ELF-1 (cell line): ENCODE measurements at regions not wholly inside any gene's neighbourhood (a gene's known extent, or its start where the extent isn't known, plus 50 kb on each side); places are given as distances from the start of the nearest gene placed in this dataset.
"Not testable (repeated sequence)": the region's sequence is repeated elsewhere in the genome, so short reads cannot be mapped to it uniquely, and the experiment has no call there.

Experiments
- DNase-seq: peaks from one replicate; pipeline ENCODE4 v3.0.0-alpha.2; 2016; ENCODE audit warnings: low read depth, low spot score

GRCh38 chr3:191518861-191519260 is 57.9 kb downstream of the PYDC2 start:
- no peak for DNase-seq

- no peak for DNase-seq
Measured at GRCh38 chr3:191521055-191521454, 60.1 kb downstream of the PYDC2 start.

- DNase-seq = no peak
Measured at GRCh38 chr3:191523148-191523547, 62.2 kb downstream of the PYDC2 start.

- no peak for DNase-seq
Measured at GRCh38 chr3:191528589-191528988, 67.6 kb downstream of the PYDC2 start.

GRCh38 chr3:191529992-191530391 is 69.0 kb downstream of the PYDC2 start:
- DNase-seq = no peak

- DNase-seq = no peak
Measured at GRCh38 chr3:191531434-191531972, 70.5 kb downstream of the PYDC2 start.

- no peak for DNase-seq
Measured at GRCh38 chr3:191543018-191543417, 82.1 kb downstream of the PYDC2 start.

- DNase-seq = no peak
Measured at GRCh38 chr3:191543897-191544296, 82.9 kb downstream of the PYDC2 start.

- DNase-seq = no peak
Measured at GRCh38 chr3:191549357-191549756, 88.4 kb downstream of the PYDC2 start.

GRCh38 chr3:191555037-191555436 is 94.1 kb downstream of the PYDC2 start:
- DNase-seq = no peak

GRCh38 chr3:191557322-191557721 is 96.4 kb downstream of the PYDC2 start:
- no peak for DNase-seq

GRCh38 chr3:191563722-191564121 is 102.8 kb downstream of the PYDC2 start:
- DNase-seq = no peak

- no peak for DNase-seq
Measured at GRCh38 chr3:191566469-191566868, 105.5 kb downstream of the PYDC2 start.

GRCh38 chr3:191568206-191568605 is 107.2 kb downstream of the PYDC2 start:
- DNase-seq = no peak

GRCh38 chr3:191592105-191592504 is 131.1 kb downstream of the PYDC2 start:
- DNase-seq = no peak

- no peak for DNase-seq
Measured at GRCh38 chr3:191593486-191593885, 132.5 kb downstream of the PYDC2 start.

- not testable (repeated sequence) for DNase-seq
Measured at GRCh38 chr3:191615511-191615910, 154.5 kb downstream of the PYDC2 start.

- no peak for DNase-seq
Measured at GRCh38 chr3:191624299-191624698, 163.3 kb downstream of the PYDC2 start.

GRCh38 chr3:191627064-191627463 is 166.1 kb downstream of the PYDC2 start:
- DNase-seq = no peak

- no peak for DNase-seq
Measured at GRCh38 chr3:191628571-191628970, 167.6 kb downstream of the PYDC2 start.

- no peak for DNase-seq
Measured at GRCh38 chr3:191631496-191631895, 170.5 kb downstream of the PYDC2 start.

- no peak for DNase-seq
Measured at GRCh38 chr3:191634902-191635301, 173.9 kb downstream of the PYDC2 start.

GRCh38 chr3:191637611-191638010 is 176.6 kb downstream of the PYDC2 start:
- DNase-seq = no peak

GRCh38 chr3:191641789-191642188 is 180.8 kb downstream of the PYDC2 start:
- DNase-seq = no peak
